Neural progenitor cell (in vitro differentiated cells): ENCODE measurements at regions not wholly inside any gene's neighbourhood (a gene's known extent, or its start where the extent isn't known, plus 50 kb on each side); places are given as distances from the start of the nearest gene placed in this dataset.

Experiments used
- DNase-seq: peaks from one replicate; pipeline ENCODE4 v3.0.0-alpha.2; 2016; ENCODE audit warnings: low spot score
- H2AFZ ChIP-seq: fragments of 200-600 bp; sonication (generic); replicated peaks from 2 replicates; pipeline ENCODE4 v1.6.1; 2016; ENCODE audit warnings: antibody characterized with exemption
- H3F3A ChIP-seq: fragments of 200-600 bp; sonication (generic); 2 replicates; pipeline ENCODE4 v1.6.1; 2016; ENCODE audit warnings: antibody characterized with exemption, low read depth
- H3K27ac ChIP-seq: fragments of 200-600 bp; sonication (generic); 2 replicates; pipeline ENCODE4 v1.5.1; 2016; ENCODE audit warnings: mild to moderate bottlenecking
- H3K27me3 ChIP-seq: fragments of 200-600 bp; sonication (generic); 2 replicates; pipeline ENCODE4 v1.6.1; 2016; ENCODE audit warnings: mild to moderate bottlenecking, moderate library complexity
- H3K36me3 ChIP-seq: fragments of 200-600 bp; sonication (generic); 2 replicates; pipeline ENCODE4 v1.5.1; 2016
- H3K4me1 ChIP-seq: fragments of 200-600 bp; sonication (generic); 2 replicates; pipeline ENCODE4 v1.6.1; 2016; ENCODE audit warnings: mixed run types
- H3K4me2 ChIP-seq: fragments of 200-600 bp; sonication (generic); 2 replicates; pipeline ENCODE4 v1.6.1; 2016
- H3K4me3 ChIP-seq: fragments of 200-600 bp; sonication (generic); 2 replicates; pipeline ENCODE4 v1.5.1; 2016
- H3K79me2 ChIP-seq: fragments of 200-600 bp; sonication (generic); 2 replicates; pipeline ENCODE4 v1.6.1; 2016; ENCODE audit warnings: low read depth
- H3K9ac ChIP-seq: fragments of 200-600 bp; sonication (generic); 2 replicates; pipeline ENCODE4 v1.6.1; 2016
- H3K9me3 ChIP-seq: fragments of 200-600 bp; sonication (generic); 2 replicates; pipeline ENCODE4 v1.5.1; 2016; ENCODE audit warnings: low read depth
- H4K20me1 ChIP-seq: fragments of 200-600 bp; sonication (generic); 2 replicates; pipeline ENCODE4 v1.6.1; 2016; ENCODE audit warnings: low read depth
- H3K27ac Mint-ChIP-seq: 3 replicates; pipeline ENCODE4 v1.8.0; 2021; ENCODE audit warnings: mixed read lengths
- H3K27me3 Mint-ChIP-seq: 2 replicates; pipeline ENCODE4 v1.8.0; 2022; ENCODE audit warnings: low read depth, mild to moderate bottlenecking, inconsistent platforms, moderate library complexity, mixed read lengths; ENCODE audit not compliant: insufficient read depth
- H3K36me3 Mint-ChIP-seq: 3 replicates; pipeline ENCODE4 v1.8.0; 2021; ENCODE audit warnings: mixed read lengths
- H3K4me1 Mint-ChIP-seq: 3 replicates; pipeline ENCODE4 v1.8.0; 2021; ENCODE audit warnings: mixed read lengths
- H3K4me3 Mint-ChIP-seq: 3 replicates; pipeline ENCODE4 v1.8.0; 2021; ENCODE audit warnings: mild to moderate bottlenecking, moderate library complexity, mixed read lengths
- H3K9me3 Mint-ChIP-seq: 3 replicates; pipeline ENCODE4 v1.8.0; 2020; ENCODE audit warnings: mixed read lengths
- EZH2 ChIP-seq: fragments of 200-600 bp; sonication (generic); IDR thresholded peaks from 2 replicates; pipeline ENCODE4 v1.6.1; 2017; ENCODE audit warnings: antibody characterized with exemption, mild to moderate bottlenecking, moderate library complexity
- EZH2phosphoT487 ChIP-seq: fragments of 200-600 bp; sonication (generic); IDR thresholded peaks from 2 replicates; pipeline ENCODE4 v1.6.1; 2017; ENCODE audit warnings: antibody characterized with exemption
- TF ChIP-seq, protein P1 (sequence below): fragments of 200-600 bp; sonication (generic); IDR thresholded peaks from 2 replicates; pipeline ENCODE4 v1.5.1; 2017; ENCODE audit warnings: antibody characterized with exemption, mild to moderate bottlenecking

DNA sequence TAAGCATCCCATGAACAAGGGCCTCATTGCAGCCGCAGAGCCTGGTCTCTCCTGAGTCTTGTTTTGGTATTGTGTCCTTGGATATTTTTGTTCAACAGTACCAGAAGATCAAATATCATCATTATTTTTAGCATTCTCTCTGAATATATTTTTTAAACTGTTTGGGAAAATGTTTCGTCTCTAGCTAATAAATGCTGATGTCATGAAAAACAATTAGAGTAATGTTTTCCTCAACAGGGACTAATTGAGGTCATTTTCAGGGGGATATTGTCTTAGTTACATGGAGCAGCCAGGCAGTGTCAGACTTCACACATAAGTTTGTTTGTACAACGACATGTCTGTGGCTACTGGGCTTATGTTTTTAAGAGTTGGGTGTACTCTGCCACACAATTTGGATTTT, 805.3 kb upstream of the SOX9 start:
- H3K9ac ChIP-seq, result no peak overlapping the region
- no peaks in the 10 kb centered on the region for H3F3A ChIP-seq
- Mint-ChIP-seq H3K4me1 (no peaks in the 10 kb centered on the region), H3K27ac (no peak overlapping the region), H3K4me3 (no peak overlapping the region), H3K9me3 (no peaks in the 10 kb centered on the region), H3K36me3 (no peaks in the 10 kb centered on the region), H3K27me3 (no peaks in the 10 kb centered on the region)
- H3K79me2 ChIP-seq, result no peaks in the 10 kb centered on the region
- no peak for TF ChIP-seq EZH2
- TF ChIP-seq, protein P1, sequence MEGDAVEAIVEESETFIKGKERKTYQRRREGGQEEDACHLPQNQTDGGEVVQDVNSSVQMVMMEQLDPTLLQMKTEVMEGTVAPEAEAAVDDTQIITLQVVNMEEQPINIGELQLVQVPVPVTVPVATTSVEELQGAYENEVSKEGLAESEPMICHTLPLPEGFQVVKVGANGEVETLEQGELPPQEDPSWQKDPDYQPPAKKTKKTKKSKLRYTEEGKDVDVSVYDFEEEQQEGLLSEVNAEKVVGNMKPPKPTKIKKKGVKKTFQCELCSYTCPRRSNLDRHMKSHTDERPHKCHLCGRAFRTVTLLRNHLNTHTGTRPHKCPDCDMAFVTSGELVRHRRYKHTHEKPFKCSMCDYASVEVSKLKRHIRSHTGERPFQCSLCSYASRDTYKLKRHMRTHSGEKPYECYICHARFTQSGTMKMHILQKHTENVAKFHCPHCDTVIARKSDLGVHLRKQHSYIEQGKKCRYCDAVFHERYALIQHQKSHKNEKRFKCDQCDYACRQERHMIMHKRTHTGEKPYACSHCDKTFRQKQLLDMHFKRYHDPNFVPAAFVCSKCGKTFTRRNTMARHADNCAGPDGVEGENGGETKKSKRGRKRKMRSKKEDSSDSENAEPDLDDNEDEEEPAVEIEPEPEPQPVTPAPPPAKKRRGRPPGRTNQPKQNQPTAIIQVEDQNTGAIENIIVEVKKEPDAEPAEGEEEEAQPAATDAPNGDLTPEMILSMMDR, result no peak
- no peak for TF ChIP-seq EZH2phosphoT487
- H3K27ac ChIP-seq, result no peak overlapping the region
- no peak overlapping the region for H2AFZ ChIP-seq
- H3K27me3 ChIP-seq, result no peaks in the 10 kb centered on the region
- H3K4me1 ChIP-seq, result no peaks in the 10 kb centered on the region
- no peak for DNase-seq
- no peak overlapping the region for H3K4me3 ChIP-seq
- no peaks in the 10 kb centered on the region for H4K20me1 ChIP-seq
- H3K36me3 ChIP-seq, result no peaks in the 10 kb centered on the region
- no peak overlapping the region for H3K4me2 ChIP-seq
- no peaks in the 10 kb centered on the region for H3K9me3 ChIP-seq

DNA sequence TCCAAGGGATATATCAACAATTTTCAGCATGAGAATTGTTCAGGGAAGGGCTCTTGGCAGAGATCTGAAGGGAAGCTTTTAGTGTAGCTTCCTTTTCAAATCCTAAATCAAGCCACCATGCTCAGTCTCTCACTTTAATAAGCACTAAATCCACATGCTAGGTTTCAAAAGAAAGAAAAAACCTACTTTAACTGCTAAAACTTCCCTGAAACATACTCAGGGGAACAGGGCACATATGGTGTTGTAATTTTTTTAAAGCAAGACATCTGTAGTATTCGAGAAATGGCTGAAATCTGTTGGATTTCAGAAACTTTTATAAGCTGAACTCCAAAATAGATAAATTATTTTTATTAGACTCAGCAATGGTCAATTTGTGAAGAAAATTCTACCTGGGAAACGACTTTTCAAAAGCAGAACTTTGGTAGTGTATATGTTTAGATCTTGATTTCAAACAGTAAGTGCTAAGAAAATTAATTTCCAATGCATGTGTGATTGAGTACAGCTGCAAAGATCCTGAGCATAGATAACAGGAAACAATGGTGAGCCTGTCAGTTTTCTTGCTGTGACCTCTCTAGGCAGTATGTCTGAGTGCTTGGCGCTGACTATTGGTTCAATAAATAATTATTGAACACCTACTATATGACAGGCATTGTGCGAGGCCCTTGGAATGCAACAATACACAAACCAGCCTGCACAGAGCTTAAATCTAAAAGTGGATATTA, 804.5 kb upstream of the SOX9 start:
- no peaks in the 10 kb centered on the region for H3K27me3 Mint-ChIP-seq
- no peaks in the 10 kb centered on the region for H3K36me3 Mint-ChIP-seq
- Histone ChIP-seq H3K9me3 (no peaks in the 10 kb centered on the region), H4K20me1 (no peaks in the 10 kb centered on the region), H3K4me1 (no peaks in the 10 kb centered on the region), H3K79me2 (no peaks in the 10 kb centered on the region), H2AFZ (no peak overlapping the region), H3K9ac (no peak overlapping the region), H3K4me3 (no peak overlapping the region), H3K36me3 (no peaks in the 10 kb centered on the region), H3K27me3 (no peaks in the 10 kb centered on the region), H3F3A (no peaks in the 10 kb centered on the region), H3K27ac (no peak overlapping the region), H3K4me2 (no peak overlapping the region)
- TF ChIP-seq, protein P1, result no peak
- no peak for TF ChIP-seq EZH2phosphoT487
- no peak for TF ChIP-seq EZH2
- H3K9me3 Mint-ChIP-seq, result no peaks in the 10 kb centered on the region
- H3K4me3 Mint-ChIP-seq, result no peak overlapping the region
- H3K27ac Mint-ChIP-seq, result no peak overlapping the region
- no peaks in the 10 kb centered on the region for H3K4me1 Mint-ChIP-seq
- no peak for DNase-seq

DNA sequence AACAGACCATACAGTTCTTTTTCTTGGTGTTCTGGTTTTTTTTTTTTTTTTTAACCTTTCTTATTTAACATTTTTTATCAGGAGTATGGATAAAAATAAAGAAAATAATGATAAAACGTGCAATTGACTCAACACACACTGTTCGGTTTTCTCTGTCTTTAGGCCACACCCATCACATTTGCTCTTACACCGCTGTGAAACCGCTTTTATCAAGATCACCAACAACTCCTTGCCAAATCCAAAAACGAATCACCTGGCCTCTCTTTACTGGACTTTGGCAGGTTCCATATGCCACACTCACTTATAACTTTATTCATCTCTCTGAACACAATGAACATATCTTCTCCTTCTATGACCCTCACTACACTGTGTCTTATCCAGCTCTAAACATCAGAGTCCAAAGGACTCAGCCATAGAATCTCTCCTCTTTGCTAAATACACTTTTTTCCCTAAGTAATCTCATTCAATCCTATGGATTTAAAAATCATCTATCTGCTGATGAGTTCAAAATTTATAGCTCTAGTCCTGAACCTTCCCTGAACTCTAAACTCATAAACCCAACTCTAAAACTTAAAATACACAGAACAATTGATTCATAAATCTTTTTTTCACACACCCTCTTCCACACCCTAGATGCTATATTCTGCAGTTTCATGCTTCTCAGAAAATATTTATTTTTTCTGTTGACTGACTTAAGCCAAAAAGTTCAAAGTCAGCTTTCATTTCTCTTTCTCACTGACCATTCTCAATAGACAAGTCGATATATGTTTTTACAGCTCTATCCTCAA, 800.6 kb upstream of the SOX9 start:
- Mint-ChIP-seq H3K9me3 (no peaks in the 10 kb centered on the region), H3K27ac (no peak overlapping the region), H3K36me3 (no peaks in the 10 kb centered on the region), H3K4me3 (no peak overlapping the region), H3K4me1 (no peaks in the 10 kb centered on the region), H3K27me3 (no peaks in the 10 kb centered on the region)
- Histone ChIP-seq H4K20me1 (no peaks in the 10 kb centered on the region), H3K4me2 (no peak overlapping the region), H3K27ac (no peak overlapping the region), H3K4me3 (no peak overlapping the region), H3F3A (no peaks in the 10 kb centered on the region), H3K27me3 (no peaks in the 10 kb centered on the region), H3K79me2 (no peaks in the 10 kb centered on the region), H2AFZ (no peak overlapping the region), H3K9ac (no peak overlapping the region), H3K9me3 (no peaks in the 10 kb centered on the region), H3K36me3 (no peaks in the 10 kb centered on the region), H3K4me1 (no peaks in the 10 kb centered on the region)
- TF ChIP-seq, protein P1, result no peak
- TF ChIP-seq EZH2, result no peak
- TF ChIP-seq EZH2phosphoT487, result no peak
- DNase-seq, result no peak
